Fibroblast of skin of right biceps (primary cell): ENCODE measurements at regions not wholly inside any gene's neighbourhood (a gene's known extent, or its start where the extent isn't known, plus 50 kb on each side); places are given as distances from the start of the nearest gene placed in this dataset.

Experiments
- DNase-seq: peaks from one replicate; pipeline ENCODE4 v3.0.0-alpha.2; 2013

DNA sequence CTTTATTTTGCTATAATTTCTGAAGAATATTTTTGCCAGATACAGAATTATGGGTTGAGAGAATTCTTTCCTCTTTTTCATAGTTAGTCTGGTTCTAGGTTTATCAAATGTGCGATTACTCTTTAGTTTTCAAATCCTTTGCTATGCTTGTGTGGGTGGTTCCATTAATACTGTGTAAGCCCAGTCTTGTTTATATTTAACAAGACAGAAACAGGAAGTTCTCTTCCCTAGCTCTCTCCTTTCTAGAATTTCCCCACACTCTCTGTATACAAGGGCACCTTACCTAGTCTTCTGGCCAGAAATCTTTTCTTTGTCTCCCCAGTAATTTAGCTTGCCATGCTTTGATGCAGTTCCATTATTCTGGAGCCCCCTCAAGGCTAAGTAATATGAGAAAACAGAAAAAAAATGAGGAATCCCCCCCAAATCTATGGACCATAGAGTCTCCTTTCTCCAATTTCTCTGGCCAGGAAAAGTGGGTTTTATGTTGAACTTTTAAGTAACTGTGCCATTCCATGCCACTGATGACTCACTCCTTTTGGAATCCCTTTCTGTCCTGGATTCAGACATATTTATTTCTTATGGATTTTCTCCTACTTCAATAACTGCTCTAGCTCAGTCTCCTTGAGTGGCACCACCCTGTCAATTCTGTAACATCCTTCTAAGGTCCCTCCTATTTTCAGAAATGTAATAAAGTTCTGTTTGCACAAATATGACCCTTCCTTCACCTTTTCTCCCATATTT, 1714.1 kb downstream of the EFNA5 start:
- DNase-seq, result peak; percentile 30

DNA sequence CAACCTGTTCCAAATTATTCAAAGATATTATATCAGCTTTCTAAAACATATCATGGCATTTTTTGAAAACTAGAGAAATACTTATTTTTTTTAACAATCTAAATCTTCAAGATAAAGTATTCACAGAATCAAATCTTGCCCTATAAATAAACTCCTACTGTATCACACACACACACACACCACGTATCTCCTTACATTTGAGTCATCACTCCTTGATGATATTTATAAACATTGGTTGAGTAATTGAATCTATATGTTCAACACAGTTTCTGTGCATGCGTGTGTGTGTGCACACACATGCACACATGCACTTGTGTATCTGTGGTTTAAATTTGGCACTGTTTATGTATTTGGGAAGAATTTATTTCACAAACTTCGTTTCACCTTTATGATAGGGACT, 1716.4 kb downstream of the EFNA5 start:
- DNase-seq, result peak; percentile 7

DNA sequence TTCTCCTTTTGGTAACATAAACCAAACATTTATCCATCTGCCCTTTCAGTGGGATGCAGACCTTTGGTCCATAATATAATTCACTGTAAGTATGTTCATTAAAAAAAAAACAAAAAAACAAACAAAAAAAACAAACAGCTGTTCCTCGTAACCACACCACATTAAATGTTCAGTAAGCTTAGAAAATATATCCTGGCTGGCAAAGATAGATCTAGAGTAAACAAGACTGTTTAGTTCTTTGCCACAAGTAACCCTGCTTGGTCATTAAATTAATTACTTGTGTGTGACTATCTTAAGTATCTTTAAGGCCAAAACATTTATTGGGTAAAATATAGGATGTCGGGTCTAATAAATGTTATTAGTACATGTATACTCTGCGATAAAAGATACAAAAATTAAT, 1717.1 kb downstream of the EFNA5 start:
- DNase-seq, result no peak

DNA sequence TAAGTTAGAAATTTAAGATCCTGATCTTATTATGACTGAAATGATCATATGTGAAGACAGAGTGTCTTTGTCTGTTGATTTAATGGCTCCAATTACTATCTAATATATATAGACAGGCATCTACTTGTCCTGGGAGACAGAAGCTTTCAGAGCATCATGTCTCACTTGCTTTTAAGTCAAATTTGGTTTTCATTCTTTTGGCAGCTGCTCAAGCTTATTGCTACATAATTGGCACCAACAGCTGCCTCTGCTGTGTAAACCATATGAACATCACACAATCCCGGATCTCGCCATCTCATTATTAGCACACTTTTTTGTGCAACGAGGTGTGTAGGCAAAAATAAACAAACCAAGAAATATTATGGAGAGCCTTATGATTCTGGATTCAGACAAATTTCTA, 1717.9 kb downstream of the EFNA5 start:
- DNase-seq, result peak; percentile 36

DNA sequence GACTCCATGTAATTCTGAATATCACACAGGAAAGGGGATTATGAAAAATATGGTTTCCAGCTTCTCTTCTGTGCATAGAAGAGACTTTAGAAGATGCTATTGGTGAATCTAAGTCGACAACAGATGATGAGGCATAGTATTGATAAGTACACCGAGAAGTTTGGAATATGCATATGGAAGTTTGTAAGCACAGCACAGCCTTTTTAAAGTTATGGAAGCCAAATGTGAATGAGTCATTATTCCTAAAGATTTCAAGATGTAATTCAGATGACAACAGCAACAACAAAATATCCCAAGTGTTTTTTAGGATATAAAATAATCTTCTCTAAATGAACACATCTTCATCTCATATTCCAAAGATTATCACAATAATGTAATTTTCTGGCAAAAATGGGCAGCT, 1723.3 kb downstream of the EFNA5 start:
- no peak for DNase-seq

DNA sequence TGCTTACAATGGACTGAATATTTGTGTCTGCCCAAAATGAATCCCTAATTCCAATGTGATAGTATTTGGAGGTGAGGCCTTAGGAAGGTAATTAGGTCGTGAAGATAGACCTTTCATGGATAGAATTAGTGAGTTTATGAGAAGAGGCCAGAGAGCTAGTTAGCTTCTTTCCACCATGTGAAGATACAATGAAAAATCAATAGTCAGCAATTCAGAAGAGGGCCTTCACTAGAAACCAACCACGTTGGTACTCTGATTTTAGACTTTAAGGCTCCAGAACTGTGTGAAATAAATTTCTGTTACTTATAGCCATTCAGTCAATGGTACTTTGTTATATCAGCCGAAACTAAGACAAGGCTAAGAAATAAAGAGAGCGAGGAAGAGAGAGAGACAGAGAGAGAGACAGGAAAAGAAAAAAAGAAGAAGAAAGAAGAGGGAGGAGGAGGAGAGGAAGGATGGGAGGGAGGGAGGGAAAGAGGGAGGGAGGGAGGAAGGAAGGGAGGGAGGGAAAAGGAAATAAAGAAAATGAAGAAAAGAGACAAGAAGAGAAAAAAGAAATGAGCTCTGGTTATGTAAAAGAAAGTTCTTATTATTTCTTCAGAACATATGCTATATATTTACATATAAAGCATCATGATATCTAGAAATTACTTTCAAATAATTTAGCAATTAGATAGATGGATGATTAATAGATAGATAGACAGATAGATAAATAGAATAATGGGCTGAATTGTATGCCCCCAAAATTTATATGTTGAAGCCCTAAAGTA, 1725.3 kb downstream of the EFNA5 start:
- no peak for DNase-seq

DNA sequence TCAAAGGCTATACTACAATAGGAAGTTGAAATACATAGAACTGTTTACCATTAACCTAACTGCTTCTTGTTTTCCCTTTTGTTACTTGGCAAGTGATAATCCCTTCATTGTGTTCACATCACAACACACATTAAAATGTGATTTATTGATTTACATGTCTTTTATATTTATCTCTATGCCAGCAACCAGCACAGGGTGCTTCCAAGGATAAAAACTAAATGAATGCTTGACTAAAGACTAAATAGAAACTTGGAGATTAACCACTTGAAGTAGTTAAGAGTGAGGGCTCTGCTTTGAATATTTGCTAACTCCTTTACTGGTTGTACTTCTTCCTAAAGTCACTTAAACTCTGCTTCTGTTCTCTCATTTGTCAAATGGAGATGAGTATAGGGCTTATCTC, 1730.6 kb downstream of the EFNA5 start:
- no peak for DNase-seq

DNA sequence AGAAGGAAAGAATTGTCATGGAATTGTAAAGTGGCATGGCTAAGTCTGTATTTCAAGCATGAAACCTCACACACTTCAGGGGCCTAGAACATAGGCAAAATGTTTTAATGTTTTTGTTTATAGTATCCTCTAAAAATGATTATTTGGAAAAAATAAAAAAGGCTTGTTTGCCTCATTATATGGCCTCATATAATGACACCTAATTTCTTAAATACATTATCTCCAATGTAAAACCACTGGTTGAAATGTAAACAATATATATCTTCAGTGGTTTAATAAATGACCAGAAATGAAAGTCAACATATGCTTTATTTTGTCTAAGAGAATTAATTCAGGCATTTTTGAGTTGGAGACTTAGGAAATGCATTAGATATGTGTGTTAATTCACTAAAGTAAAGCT, 1736.6 kb downstream of the EFNA5 start:
- DNase-seq, result no peak

DNA sequence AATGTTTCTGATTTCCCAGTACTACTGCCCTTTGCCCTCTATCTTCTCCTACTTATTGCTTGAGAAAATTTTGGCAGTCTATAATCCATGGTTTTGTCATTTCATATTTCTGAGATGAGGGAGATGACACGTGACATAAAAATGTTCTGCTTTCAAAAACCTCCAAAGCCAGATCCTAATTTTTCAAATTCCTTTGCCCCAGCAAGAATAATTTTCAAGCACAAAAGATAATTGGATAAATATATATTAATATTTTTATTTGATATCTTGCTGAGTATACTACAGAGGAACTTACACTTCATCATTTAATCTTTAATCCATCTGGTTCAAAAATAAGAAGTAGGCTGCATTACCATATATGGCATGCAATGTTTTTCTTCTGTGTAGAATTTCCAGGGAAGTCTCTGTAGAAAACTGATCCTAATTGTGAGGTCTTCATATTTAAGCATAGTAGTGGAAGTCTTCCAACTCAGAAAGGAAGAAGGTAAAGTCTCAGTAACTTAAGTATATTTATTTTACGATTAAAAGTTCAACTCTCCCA, 1738.8 kb downstream of the EFNA5 start:
- DNase-seq, result peak; percentile 81

DNA sequence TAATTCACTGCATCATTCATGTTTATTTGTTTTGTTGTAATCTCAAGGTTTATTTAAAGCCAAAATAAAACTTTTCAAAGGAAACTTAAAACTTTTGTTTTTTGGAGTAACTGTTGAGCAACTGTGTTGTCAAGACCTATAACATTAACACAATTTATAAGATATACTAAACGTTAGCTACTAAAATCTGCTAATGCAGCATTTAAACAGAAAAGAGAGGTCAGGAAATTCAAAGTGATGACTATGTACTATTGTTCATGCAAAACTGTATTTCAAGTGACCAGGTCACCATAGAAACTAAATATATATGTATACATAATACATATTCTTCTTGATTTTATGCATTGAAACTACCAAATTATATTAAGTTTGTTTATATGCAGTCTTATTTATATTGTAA, 1740.9 kb downstream of the EFNA5 start:
- no peak for DNase-seq

DNA sequence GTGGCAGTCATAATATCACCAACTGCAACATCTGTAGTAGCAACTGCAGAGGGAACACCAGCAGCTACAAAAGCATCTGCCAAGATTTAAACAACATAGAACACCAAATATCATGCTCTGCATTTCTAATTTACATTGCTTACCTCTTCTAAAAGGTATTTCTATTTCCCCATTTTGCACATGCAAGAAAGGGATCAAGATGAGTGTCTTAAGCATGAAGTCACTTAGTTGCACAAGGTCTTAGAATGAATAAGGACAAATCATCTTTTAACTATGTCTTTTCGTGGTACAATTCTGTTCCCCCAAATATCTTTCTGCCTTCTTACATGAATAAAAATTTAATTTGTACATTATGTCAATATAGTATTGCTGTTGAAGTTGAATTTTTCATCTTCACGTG, 1746.4 kb downstream of the EFNA5 start:
- peak; percentile 85 for DNase-seq

DNA sequence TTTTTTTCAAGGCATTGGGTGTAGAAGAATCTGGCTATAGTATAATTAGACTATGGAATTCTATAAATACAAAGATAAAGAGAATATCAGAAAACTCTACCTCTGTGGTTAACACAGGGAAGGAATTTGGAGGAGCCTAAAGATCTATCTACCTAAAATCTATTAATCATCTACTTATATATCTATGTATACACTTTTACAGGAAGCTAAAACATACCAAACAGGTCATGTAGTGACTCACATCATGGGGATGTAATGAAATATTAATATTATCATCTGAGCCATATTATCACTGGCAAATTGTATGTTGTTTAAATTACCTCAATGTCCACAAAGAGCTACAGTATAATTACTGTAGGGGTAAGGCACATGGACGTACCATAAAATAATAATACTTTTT, 1748.2 kb downstream of the EFNA5 start:
- DNase-seq, result no peak

DNA sequence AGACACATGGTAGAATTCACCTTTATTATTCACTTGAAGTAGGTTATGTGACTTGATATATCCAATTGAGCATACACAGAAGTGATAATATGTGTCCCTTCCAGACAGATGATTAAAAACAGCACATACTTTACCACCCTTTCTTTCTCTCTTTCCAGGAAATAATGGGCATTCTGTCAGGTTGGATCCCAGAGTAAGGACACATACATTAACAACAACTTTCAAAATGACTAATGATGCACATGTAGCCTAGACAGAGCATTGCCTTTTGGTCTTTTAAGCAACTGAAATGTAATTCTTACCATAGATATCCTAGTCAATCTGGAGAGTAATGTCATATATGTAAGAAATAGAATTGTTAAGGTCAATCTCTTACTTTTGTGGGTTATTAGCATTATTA, 1748.7 kb downstream of the EFNA5 start:
- no peak for DNase-seq

DNA sequence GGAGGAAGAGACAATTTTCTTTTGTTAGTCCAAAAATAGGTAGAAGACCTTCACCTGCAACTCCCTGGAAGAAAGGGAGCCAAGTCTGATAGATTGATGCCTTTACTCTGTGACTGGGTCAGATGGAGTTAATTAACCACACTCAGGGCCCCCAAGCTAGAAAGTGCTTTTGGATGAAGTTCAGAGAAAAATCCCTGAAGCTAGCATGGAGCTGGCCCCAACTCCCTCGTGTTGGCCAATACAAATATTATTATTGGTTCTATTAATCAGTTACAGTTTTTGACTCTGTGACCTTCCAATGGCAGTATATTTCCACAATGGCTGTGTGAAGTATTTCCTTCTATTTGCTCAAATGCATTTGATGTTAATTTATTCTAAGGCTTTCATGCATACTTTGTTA, 1753.5 kb downstream of the EFNA5 start:
- DNase-seq, result no peak

DNA sequence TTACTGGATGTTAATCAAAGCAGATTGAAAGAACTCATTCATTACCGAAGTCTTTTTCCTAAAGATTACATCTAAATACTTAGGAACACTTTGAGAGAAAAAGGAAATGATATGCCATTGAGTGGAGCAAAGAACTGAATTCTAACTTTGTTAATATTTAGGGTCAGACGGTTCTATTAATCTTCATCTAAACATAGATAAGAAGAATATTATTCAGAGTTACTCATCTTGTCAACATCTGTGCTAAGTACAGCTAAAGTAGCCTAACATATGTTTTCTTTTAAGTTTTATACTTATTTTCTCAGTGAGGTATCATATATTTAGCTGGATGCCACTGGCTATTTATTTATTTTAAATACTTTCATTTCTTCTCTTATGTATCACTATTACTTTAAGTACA, 1763.7 kb downstream of the EFNA5 start:
- peak; percentile 28 for DNase-seq

DNA sequence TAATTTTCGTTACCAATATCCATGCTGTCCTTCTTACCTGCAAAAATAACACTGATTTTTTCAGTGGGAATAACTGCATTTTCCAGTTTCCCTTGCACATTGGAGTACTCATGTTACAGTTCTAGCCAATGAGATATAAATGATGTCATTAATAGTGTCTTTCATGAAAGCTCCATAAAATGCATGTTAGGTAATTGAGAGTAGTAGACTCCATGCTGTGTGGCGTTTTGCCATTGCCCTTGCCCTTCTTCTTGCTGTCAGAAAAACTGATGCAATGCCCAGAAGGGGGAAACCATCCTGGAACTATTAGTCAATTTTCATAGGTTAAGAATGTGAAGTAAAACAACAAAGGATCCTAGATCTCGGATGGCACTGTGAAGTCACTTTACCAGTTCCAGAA, 1765.3 kb downstream of the EFNA5 start:
- DNase-seq, result peak; percentile 15

DNA sequence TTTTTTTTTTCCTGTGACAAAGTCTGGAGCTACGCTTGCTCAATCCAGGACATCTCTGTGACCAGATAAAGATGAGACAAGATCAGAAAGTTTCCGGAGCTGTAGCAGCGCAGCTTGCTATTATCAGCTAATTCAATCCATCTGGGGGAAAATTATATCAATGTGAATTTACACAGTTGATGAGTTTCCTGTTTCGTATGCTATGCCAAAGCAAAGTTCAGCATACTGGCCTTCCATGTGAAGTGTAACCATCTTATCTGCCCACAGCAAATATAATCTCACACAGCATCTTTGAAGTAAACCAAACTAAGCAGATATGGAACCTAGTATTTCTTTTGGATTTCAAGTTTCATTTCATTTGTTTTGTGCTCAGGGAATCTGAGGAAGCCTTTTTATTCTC, 1767.7 kb downstream of the EFNA5 start:
- DNase-seq, result peak; percentile 59

DNA sequence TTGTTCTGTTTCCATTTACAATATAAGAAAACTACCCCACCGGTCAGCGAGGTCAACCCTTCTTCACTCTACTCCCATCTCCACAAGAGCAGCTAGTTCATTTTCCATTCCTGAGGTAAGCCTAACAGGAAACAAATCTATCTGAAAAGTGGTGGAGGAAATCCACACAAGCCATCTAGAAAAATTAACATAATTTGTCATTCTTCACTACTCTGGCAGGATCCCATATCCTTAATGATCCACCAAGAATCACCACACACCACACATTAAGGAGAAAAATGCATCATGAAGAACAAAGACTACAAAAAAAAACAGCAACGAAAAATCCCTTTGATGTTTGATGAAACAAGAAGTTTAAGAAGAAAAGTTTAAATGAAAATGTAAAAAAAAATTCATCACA, 1771.0 kb downstream of the EFNA5 start:
- peak; percentile 6 for DNase-seq

DNA sequence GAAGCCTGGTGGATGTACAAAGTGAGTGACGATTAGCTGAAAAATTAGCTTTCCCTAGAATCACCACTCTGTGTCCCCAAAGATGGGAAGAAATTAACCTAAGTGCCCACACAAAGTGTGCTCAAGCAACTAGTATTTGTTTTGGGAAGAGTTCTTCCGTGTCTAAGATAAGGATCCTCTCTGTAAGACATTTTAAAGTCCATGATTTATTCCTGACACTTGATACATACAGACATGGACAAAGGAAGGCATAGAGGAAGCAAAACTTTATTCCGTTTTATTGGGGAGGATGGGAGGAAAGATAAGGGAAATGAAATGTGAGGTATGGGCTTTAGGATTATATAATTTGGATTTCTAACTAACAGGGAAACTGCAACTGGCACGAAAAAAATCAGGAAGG, 1772.6 kb downstream of the EFNA5 start:
- no peak for DNase-seq

DNA sequence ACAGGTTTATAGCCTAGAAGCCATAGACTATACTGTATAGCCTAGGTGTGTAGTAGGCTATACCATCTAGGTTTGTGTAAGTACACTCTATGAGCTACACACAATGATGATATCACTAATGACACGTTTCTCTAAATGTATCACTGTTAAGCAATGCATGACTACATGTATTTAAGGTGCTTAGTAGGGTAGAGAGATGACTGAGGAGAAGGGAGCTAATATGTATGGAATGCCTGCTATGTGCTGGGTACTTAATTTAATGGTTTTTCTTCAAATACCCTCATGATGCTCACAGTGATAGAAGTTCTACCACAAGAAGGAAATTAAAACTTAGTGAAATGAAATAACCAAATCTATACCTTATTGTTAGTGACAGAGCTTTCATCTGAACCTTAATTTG, 1785.5 kb downstream of the EFNA5 start:
- DNase-seq, result peak; percentile 72

DNA sequence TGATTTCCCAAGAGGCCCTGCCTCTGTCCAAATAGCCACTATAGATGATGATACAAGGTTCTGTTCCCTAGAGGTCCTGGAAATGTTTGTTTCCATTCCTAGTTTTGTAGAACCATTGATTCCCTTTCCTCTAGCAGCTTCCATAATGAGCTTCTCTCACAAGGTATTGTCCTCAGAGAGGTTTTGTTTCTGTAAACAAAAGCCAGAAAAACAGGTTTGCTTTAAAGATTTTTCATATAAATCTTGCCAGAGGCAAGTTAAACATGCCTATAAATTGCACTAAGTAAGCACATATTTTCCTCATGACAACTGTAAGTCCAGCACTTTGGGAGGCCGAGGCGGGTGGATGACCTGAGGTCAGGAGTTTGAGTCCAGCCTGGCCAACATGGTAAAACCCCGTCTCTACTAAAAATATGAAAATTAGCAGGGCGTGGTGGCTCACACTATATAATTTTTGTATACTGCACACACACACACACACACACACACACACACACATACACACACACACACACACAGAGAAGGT, 1787.7 kb downstream of the EFNA5 start:
- no peak for DNase-seq

DNA sequence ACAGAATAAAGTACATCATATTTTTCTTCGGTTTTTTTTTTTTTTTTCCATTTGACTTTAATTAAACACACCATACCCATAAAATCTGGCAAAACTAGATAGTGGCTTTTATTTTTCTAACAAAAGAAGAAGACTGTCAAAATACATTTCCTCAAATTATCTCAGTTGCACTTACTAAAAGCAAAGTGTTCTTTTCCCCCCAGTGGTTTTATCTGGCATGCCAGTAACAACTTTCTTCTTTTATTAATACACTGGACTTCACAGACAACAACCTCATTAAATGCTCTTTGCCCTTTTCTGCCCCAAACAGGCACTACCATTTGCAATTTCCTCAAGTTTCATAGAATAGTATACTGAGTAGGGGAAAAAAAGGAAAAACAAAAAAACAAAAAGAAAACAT, 1792.3 kb downstream of the EFNA5 start:
- DNase-seq, result no peak

DNA sequence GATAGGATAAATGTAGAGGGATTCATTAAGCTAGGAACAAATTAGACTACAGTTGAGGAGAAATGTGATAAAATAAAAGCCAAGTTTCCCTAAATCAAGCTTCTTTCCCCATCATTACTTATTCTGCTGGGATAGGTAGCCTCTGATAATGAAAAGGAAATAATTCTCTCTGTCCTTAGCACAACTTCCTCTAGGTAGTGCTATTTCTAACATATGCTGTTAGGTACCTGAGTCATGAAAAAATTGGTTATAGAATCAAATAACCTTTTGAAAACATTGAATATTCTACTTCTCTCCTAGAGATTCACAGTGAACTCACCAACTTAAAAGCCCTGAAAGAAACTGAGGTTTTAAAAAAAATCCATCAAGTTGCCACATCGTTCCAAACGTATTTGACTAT, 1793.1 kb downstream of the EFNA5 start:
- DNase-seq, result no peak

DNA sequence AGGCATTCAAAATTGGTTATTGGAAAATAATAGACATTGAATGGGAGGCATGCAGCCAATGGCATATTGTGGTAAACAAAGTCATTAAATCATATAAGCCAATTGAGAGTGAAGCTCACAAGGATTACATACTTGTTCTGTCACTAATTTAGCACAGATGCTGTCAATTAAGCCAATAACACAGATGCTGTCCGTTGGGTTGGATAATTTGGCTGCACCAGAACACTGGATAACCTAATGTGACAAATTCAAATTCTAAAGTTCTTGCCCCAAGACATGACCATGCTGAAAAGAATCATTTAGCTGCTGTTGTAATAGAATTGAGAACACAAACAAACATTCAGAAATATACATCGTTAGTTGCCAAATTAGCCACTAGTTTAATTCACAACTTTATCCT, 1796.4 kb downstream of the EFNA5 start:
- no peak for DNase-seq
